ENCODE measurements at regions not wholly inside any gene's neighbourhood (a gene's known extent, or its start where the extent isn't known, plus 50 kb on each side); places are given as distances from the start of the nearest gene placed in this dataset.

DNA sequence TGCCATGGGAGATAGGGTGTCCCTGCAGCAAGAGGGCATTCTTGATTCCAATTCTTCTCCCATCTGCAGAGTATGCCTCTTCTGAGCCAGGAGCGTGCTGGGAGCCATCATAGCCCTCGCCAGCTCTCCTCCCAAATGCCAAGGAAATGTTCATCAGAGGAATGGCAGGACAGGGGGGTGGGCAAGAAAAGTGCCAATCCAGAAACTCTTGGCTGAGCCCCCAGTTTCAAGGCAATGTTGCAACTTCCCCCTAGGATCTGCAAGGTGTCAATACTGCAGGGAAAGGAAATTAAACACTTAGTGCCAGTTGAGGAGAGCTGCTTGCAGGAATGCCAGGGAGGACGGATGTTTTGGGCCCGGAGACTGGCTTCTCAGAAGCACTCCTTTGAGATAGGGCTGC is 94.8 kb upstream of the PRDM11 start:
- Histone ChIP-seq H3K36me3 (ENCODE audit: control insufficient read depth, insufficient read depth, low read length) (no peaks in the 10 kb centered on the region), H3K4me3 (ENCODE audit: low read length) (no peak overlapping the region), H3K4me1 (ENCODE audit: control insufficient read depth, insufficient read depth, low read length) (no peaks in the 10 kb centered on the region), H3K27ac (ENCODE audit: low read length) (no peak overlapping the region), H3K27me3 (ENCODE audit: control insufficient read depth, insufficient read depth, low read length) (no peaks in the 10 kb centered on the region), H3K9me3 (ENCODE audit: control insufficient read depth, insufficient read depth, low read length) (no peaks in the 10 kb centered on the region)
- WGBS (ENCODE audit: insufficient coverage, insufficient read length), result no CpG with 5 or more reads among the region's 4 CpGs
- no peak for DNase-seq (ENCODE audit: low read depth, low spot score)

- no peaks in the 10 kb centered on the region for H3K4me1 ChIP-seq (ENCODE audit: control insufficient read depth, insufficient read depth, low read length)
- no peaks in the 10 kb centered on the region for H3K9me3 ChIP-seq (ENCODE audit: control insufficient read depth, insufficient read depth, low read length)
- WGBS (ENCODE audit: insufficient coverage, insufficient read length), result no CpG with 5 or more reads among the region's 6 CpGs
- no peak for DNase-seq (ENCODE audit: low read depth, low spot score)
- no peak overlapping the region for H3K27ac ChIP-seq (ENCODE audit: low read length)
- H3K27me3 ChIP-seq (ENCODE audit: control insufficient read depth, insufficient read depth, low read length), result no peaks in the 10 kb centered on the region
- no peaks in the 10 kb centered on the region for H3K36me3 ChIP-seq (ENCODE audit: control insufficient read depth, insufficient read depth, low read length)
- H3K4me3 ChIP-seq (ENCODE audit: low read length), result no peak overlapping the region
Observed at GRCh38 chr11:45052361-45052760, 94.1 kb upstream of the PRDM11 start.

DNA sequence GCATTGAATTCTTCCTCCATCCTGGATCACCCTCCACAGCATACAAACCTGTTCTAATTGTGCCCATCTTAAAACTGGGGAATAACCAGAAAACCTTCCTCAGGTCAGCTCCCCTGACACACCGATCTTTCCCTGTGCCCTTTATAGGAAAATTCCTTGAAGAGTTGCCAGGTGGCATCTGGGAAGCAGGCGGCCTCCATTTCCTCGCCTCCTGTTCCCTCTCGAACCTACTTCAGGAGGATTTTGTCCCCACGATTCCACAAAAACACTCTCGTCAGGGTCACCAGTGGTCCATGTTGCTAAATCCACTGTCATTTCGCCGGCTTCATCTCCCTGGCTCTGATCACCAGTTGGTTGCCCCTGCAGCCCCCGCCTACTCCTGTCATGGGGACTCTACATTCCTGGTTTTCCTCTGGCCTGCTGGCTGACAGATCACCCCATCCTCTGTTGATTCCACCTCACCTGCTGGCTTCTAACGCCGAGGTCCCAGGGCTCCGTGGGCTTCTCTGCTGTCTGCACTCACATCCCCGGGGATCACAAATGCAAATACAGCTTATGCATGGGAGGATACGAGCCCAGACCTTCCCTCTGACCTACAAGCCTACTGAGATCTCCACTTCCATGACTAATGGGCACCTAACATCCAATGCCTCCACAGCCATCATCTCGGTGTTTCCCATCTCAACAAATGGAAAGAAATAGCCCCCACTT is 92.5 kb upstream of the PRDM11 start:
- Histone ChIP-seq H3K36me3 (ENCODE audit: control insufficient read depth, insufficient read depth, low read length) (no peaks in the 10 kb centered on the region), H3K4me1 (ENCODE audit: control insufficient read depth, insufficient read depth, low read length) (no peaks in the 10 kb centered on the region), H3K9me3 (ENCODE audit: control insufficient read depth, insufficient read depth, low read length) (no peaks in the 10 kb centered on the region), H3K27me3 (ENCODE audit: control insufficient read depth, insufficient read depth, low read length) (no peaks in the 10 kb centered on the region), H3K27ac (ENCODE audit: low read length) (no peak overlapping the region), H3K4me3 (ENCODE audit: low read length) (no peak overlapping the region)
- no CpG with 5 or more reads among the region's 15 CpGs for WGBS (ENCODE audit: insufficient coverage, insufficient read length)
- DNase-seq (ENCODE audit: low read depth, low spot score), result no peak

DNA sequence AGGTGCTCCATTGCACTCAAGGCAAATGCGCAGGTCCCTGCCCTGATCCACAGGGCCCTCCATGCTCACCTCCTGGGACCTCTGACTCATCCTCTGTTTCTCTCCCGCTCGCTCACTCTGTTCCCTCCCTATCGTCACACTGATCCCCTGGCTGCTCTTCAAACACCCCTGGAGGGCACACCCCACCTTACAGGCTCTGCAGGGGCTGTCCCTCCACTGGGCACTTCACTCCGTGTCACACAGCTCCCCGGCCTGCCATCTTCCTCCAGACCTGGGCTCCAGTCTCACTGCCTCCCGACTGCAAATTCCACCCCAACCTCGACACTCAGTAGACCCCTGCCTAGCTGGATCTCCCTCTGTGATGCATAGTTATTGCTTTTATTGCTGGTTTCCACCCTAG is 91.5 kb upstream of the PRDM11 start:
- Histone ChIP-seq H3K27ac (ENCODE audit: low read length) (no peak overlapping the region), H3K4me3 (ENCODE audit: low read length) (no peak overlapping the region), H3K9me3 (ENCODE audit: control insufficient read depth, insufficient read depth, low read length) (no peaks in the 10 kb centered on the region), H3K36me3 (ENCODE audit: control insufficient read depth, insufficient read depth, low read length) (no peaks in the 10 kb centered on the region), H3K27me3 (ENCODE audit: control insufficient read depth, insufficient read depth, low read length) (no peaks in the 10 kb centered on the region), H3K4me1 (ENCODE audit: control insufficient read depth, insufficient read depth, low read length) (no peaks in the 10 kb centered on the region)
- DNase-seq (ENCODE audit: low read depth, low spot score), result no peak
- no CpG with 5 or more reads among the region's 8 CpGs for WGBS (ENCODE audit: insufficient coverage, insufficient read length)

GRCh38 chr11:45056529-45056928 is 89.9 kb upstream of the PRDM11 start:
- WGBS (ENCODE audit: insufficient coverage, insufficient read length), result no CpG with 5 or more reads among the region's 1 CpG
- DNase-seq (ENCODE audit: low read depth, low spot score), result no peak

DNA sequence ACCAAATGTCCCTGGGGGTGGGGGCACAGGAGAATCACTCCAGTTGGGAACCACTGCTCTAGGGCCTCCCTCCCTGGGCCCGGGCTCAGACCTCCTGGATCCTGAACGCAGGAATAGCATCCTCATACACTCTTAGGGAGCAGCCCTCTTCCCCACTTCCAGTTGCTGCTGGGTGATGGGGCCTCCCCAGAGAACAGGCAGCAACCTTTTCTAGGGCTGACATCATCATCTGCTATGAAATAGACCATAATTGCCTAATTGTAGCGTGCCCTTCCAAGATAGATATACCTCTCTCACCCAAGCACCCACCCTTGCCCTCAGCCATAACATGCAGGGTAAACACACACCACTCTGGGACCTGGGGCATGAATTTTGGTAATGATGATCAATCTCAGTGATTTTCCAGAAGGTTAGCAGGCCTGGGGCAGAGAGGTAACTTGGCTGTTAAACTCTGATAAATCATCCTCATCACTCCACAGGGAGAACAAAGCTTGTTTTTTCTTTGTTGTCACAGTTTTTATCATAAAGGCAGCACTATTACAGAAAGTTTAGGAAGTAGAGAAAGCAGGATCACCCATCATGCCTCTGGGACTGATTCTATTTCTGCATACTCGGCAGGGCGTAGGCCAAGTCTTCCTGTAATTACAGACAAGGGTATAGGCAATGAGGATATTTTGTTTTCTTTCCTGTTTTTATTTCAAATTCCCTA is 88.3 kb upstream of the PRDM11 start:
- WGBS (ENCODE audit: insufficient coverage, insufficient read length), result no CpG with 5 or more reads among the region's 5 CpGs
- Histone ChIP-seq H3K27ac (ENCODE audit: low read length) (no peak overlapping the region), H3K4me3 (ENCODE audit: low read length) (no peak overlapping the region), H3K9me3 (ENCODE audit: control insufficient read depth, insufficient read depth, low read length) (no peaks in the 10 kb centered on the region), H3K27me3 (ENCODE audit: control insufficient read depth, insufficient read depth, low read length) (no peaks in the 10 kb centered on the region), H3K36me3 (ENCODE audit: control insufficient read depth, insufficient read depth, low read length) (no peaks in the 10 kb centered on the region), H3K4me1 (ENCODE audit: control insufficient read depth, insufficient read depth, low read length) (no peaks in the 10 kb centered on the region)
- DNase-seq (ENCODE audit: low read depth, low spot score), result no peak

More at GRCh38 chr11:45056529-45056928, 89.9 kb upstream of the PRDM11 start:
- H3K4me1 ChIP-seq (ENCODE audit: control insufficient read depth, insufficient read depth, low read length), result no peaks in the 10 kb centered on the region
- H3K27ac ChIP-seq (ENCODE audit: low read length), result no peak overlapping the region
- H3K9me3 ChIP-seq (ENCODE audit: control insufficient read depth, insufficient read depth, low read length), result no peaks in the 10 kb centered on the region
- no peaks in the 10 kb centered on the region for H3K36me3 ChIP-seq (ENCODE audit: control insufficient read depth, insufficient read depth, low read length)
- no peak overlapping the region for H3K4me3 ChIP-seq (ENCODE audit: low read length)
- H3K27me3 ChIP-seq (ENCODE audit: control insufficient read depth, insufficient read depth, low read length), result no peaks in the 10 kb centered on the region

GRCh38 chr11:45058647-45058950 is 87.8 kb upstream of the PRDM11 start:
- Histone ChIP-seq H3K4me3 (ENCODE audit: low read length) (no peak overlapping the region), H3K36me3 (ENCODE audit: control insufficient read depth, insufficient read depth, low read length) (no peaks in the 10 kb centered on the region), H3K9me3 (ENCODE audit: control insufficient read depth, insufficient read depth, low read length) (no peaks in the 10 kb centered on the region), H3K4me1 (ENCODE audit: control insufficient read depth, insufficient read depth, low read length) (no peaks in the 10 kb centered on the region), H3K27me3 (ENCODE audit: control insufficient read depth, insufficient read depth, low read length) (no peaks in the 10 kb centered on the region), H3K27ac (ENCODE audit: low read length) (no peak overlapping the region)
- WGBS (ENCODE audit: insufficient coverage, insufficient read length), result no CpG with 5 or more reads among the region's 3 CpGs
- DNase-seq (ENCODE audit: low read depth, low spot score), result no peak

DNA sequence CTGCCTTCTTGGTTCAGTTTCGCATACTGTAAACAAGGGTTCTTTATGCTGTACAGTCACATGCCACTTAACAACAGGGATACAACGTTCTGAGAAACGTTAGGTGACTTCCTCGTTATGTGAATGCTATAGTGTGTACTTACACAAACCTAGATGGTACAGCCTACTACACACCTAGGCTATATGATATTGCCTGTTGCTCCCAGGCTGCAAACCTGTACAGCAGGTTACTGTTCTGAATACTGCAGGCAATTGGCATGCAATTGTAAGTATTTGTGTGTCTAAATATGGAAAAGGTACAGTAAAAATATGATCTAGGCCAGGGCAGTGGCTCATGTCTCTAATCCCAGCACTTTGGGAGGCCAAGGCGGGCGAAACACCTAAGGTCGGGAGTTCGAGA is 85.7 kb upstream of the PRDM11 start:
- WGBS (ENCODE audit: insufficient coverage, insufficient read length), result no CpG with 5 or more reads among the region's 8 CpGs
- no peaks in the 10 kb centered on the region for H3K4me1 ChIP-seq (ENCODE audit: control insufficient read depth, insufficient read depth, low read length)
- DNase-seq (ENCODE audit: low read depth, low spot score), result no peak

GRCh38 chr11:45061641-45062040 is 84.8 kb upstream of the PRDM11 start:
- H3K27ac ChIP-seq (ENCODE audit: low read length), result no peak overlapping the region
- H3K9me3 ChIP-seq (ENCODE audit: control insufficient read depth, insufficient read depth, low read length), result no peaks in the 10 kb centered on the region
- DNase-seq (ENCODE audit: low read depth, low spot score), result no peak
- no peak overlapping the region for H3K4me3 ChIP-seq (ENCODE audit: low read length)
- no peaks in the 10 kb centered on the region for H3K36me3 ChIP-seq (ENCODE audit: control insufficient read depth, insufficient read depth, low read length)
- H3K4me1 ChIP-seq (ENCODE audit: control insufficient read depth, insufficient read depth, low read length), result no peaks in the 10 kb centered on the region
- H3K27me3 ChIP-seq (ENCODE audit: control insufficient read depth, insufficient read depth, low read length), result no peaks in the 10 kb centered on the region
- WGBS (ENCODE audit: insufficient coverage, insufficient read length), result no CpG with 5 or more reads among the region's 10 CpGs

More for the DNA sequence above, 85.7 kb upstream of the PRDM11 start:
- no peaks in the 10 kb centered on the region for H3K36me3 ChIP-seq (ENCODE audit: control insufficient read depth, insufficient read depth, low read length)
- H3K4me3 ChIP-seq (ENCODE audit: low read length), result no peak overlapping the region
- H3K9me3 ChIP-seq (ENCODE audit: control insufficient read depth, insufficient read depth, low read length), result no peaks in the 10 kb centered on the region
- no peak overlapping the region for H3K27ac ChIP-seq (ENCODE audit: low read length)
- H3K27me3 ChIP-seq (ENCODE audit: control insufficient read depth, insufficient read depth, low read length), result no peaks in the 10 kb centered on the region

- Histone ChIP-seq H3K4me3 (ENCODE audit: low read length) (no peak overlapping the region), H3K27ac (ENCODE audit: low read length) (no peak overlapping the region), H3K27me3 (ENCODE audit: control insufficient read depth, insufficient read depth, low read length) (no peaks in the 10 kb centered on the region), H3K36me3 (ENCODE audit: control insufficient read depth, insufficient read depth, low read length) (no peaks in the 10 kb centered on the region), H3K9me3 (ENCODE audit: control insufficient read depth, insufficient read depth, low read length) (no peaks in the 10 kb centered on the region), H3K4me1 (ENCODE audit: control insufficient read depth, insufficient read depth, low read length) (no peaks in the 10 kb centered on the region)
- no CpG with 5 or more reads among the region's 3 CpGs for WGBS (ENCODE audit: insufficient coverage, insufficient read length)
- no peak for DNase-seq (ENCODE audit: low read depth, low spot score)
Observed at GRCh38 chr11:45062115-45062514, 84.3 kb upstream of the PRDM11 start.

Data from iPS DF 6.9 (cell line).